Hepatocyte (in vitro differentiated cells): ENCODE measurements at regions not wholly inside any gene's neighbourhood (a gene's known extent, or its start where the extent isn't known, plus 50 kb on each side); places are given as distances from the start of the nearest gene placed in this dataset.

Experiments
- DNase-seq: peaks from one replicate; pipeline ENCODE4 v3.0.0-alpha.2; 2016; ENCODE audit warnings: low spot score
- H2AFZ ChIP-seq: fragments of 200-600 bp; sonication (generic); 2 replicates; pipeline ENCODE4 v1.6.0; 2016; ENCODE audit warnings: antibody characterized with exemption, mild to moderate bottlenecking
- H3K27ac ChIP-seq: fragments of 200-600 bp; sonication (generic); 2 replicates; pipeline ENCODE4 v1.5.1; 2016; ENCODE audit warnings: mild to moderate bottlenecking
- H3K27me3 ChIP-seq: fragments of 200-600 bp; sonication (generic); 2 replicates; pipeline ENCODE4 v1.6.1; 2016
- H3K36me3 ChIP-seq: fragments of 200-600 bp; sonication (generic); replicated peaks from 2 replicates; pipeline ENCODE4 v1.5.1; 2016; ENCODE audit warnings: low read depth; ENCODE audit not compliant: insufficient read depth
- H3K4me1 ChIP-seq: fragments of 200-600 bp; sonication (generic); 2 replicates; pipeline ENCODE4 v1.5.1; 2016; ENCODE audit warnings: mild to moderate bottlenecking, moderate library complexity; ENCODE audit not compliant: insufficient read depth
- H3K4me2 ChIP-seq: fragments of 200-600 bp; sonication (generic); 2 replicates; pipeline ENCODE4 v1.6.0; 2016
- H3K4me3 ChIP-seq: fragments of 200-600 bp; sonication (generic); 2 replicates; pipeline ENCODE4 v1.5.1; 2016; ENCODE audit warnings: mild to moderate bottlenecking
- H3K79me2 ChIP-seq: fragments of 200-600 bp; sonication (generic); 2 replicates; pipeline ENCODE4 v1.6.0; 2017; ENCODE audit warnings: mild to moderate bottlenecking
- H3K9me2 ChIP-seq: fragments of 200-600 bp; sonication (generic); replicated peaks from 2 replicates; pipeline ENCODE4 v1.6.0; 2017; ENCODE audit warnings: mild to moderate bottlenecking; ENCODE audit not compliant: insufficient read depth
- H3K9me3 ChIP-seq: fragments of 200-600 bp; sonication (generic); 2 replicates; pipeline ENCODE4 v1.5.1; 2016; ENCODE audit warnings: low read depth, mild to moderate bottlenecking
- H4K20me1 ChIP-seq: fragments of 200-600 bp; sonication (generic); 2 replicates; pipeline ENCODE4 v1.6.0; 2016; ENCODE audit warnings: mild to moderate bottlenecking; ENCODE audit not compliant: insufficient read depth, poor library complexity, severe bottlenecking
- EZH2 ChIP-seq: fragments of 200-600 bp; sonication (generic); IDR thresholded peaks from 2 replicates; pipeline ENCODE4 v1.6.1; 2016; ENCODE audit warnings: antibody characterized with exemption, mild to moderate bottlenecking, borderline replicate concordance
- EZH2phosphoT487 ChIP-seq: fragments of 200-600 bp; sonication (generic); IDR thresholded peaks from one replicate; pipeline ENCODE4 v1.6.1; 2018; ENCODE audit warnings: antibody characterized with exemption, mild to moderate bottlenecking, low read depth, moderate library complexity; ENCODE audit not compliant: unreplicated experiment, severe bottlenecking
- whole genome bisulfite sequencing: methylation state at CpG from one replicate; pipeline ENCODE4 v1.1.6; 2016; ENCODE audit warnings: low lambda C conversion rate; ENCODE audit errors: missing lambda C conversion rate; 5-methylcytosine and 5-hydroxymethylcytosine counted together
- TF ChIP-seq, protein P1 (sequence below): fragments of 200-600 bp; sonication (generic); IDR thresholded peaks from 2 replicates; pipeline ENCODE4 v1.5.1; 2016; ENCODE audit warnings: antibody characterized with exemption, mild to moderate bottlenecking; ENCODE audit not compliant: poor library complexity

DNA sequence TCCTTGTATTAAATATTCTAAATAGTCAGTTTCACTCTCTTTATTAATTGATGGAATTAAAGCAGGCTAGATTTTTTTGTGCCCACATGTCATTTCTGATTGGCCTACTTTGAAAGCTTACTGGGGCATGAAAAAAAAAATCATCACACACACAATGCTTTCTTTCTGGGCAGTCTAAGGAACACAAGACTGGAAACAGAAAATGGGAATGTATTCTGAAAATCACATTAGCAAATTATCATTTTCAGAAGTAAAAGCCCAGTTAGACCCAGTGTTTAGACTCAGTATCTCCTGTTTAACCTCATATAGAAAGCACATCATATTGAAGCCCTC is 339.4 kb downstream of the SPRY2 start:
- no peaks in the 10 kb centered on the region for H3K36me3 ChIP-seq
- DNase-seq = no peak
- no peaks in the 10 kb centered on the region for H3K9me2 ChIP-seq
- no peaks in the 10 kb centered on the region for H4K20me1 ChIP-seq
- H3K79me2 ChIP-seq = no peaks in the 10 kb centered on the region
- H3K27ac ChIP-seq = no peak overlapping the region
- no peak overlapping the region for H3K4me3 ChIP-seq
- H2AFZ ChIP-seq = no peak overlapping the region
- no peak overlapping the region for H3K4me2 ChIP-seq
- no peak for TF ChIP-seq EZH2
- TF ChIP-seq, protein P1, sequence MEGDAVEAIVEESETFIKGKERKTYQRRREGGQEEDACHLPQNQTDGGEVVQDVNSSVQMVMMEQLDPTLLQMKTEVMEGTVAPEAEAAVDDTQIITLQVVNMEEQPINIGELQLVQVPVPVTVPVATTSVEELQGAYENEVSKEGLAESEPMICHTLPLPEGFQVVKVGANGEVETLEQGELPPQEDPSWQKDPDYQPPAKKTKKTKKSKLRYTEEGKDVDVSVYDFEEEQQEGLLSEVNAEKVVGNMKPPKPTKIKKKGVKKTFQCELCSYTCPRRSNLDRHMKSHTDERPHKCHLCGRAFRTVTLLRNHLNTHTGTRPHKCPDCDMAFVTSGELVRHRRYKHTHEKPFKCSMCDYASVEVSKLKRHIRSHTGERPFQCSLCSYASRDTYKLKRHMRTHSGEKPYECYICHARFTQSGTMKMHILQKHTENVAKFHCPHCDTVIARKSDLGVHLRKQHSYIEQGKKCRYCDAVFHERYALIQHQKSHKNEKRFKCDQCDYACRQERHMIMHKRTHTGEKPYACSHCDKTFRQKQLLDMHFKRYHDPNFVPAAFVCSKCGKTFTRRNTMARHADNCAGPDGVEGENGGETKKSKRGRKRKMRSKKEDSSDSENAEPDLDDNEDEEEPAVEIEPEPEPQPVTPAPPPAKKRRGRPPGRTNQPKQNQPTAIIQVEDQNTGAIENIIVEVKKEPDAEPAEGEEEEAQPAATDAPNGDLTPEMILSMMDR = no peak
- no peak for TF ChIP-seq EZH2phosphoT487
- no peaks in the 10 kb centered on the region for H3K27me3 ChIP-seq
- H3K4me1 ChIP-seq = no peaks in the 10 kb centered on the region
- H3K9me3 ChIP-seq = no peaks in the 10 kb centered on the region

DNA sequence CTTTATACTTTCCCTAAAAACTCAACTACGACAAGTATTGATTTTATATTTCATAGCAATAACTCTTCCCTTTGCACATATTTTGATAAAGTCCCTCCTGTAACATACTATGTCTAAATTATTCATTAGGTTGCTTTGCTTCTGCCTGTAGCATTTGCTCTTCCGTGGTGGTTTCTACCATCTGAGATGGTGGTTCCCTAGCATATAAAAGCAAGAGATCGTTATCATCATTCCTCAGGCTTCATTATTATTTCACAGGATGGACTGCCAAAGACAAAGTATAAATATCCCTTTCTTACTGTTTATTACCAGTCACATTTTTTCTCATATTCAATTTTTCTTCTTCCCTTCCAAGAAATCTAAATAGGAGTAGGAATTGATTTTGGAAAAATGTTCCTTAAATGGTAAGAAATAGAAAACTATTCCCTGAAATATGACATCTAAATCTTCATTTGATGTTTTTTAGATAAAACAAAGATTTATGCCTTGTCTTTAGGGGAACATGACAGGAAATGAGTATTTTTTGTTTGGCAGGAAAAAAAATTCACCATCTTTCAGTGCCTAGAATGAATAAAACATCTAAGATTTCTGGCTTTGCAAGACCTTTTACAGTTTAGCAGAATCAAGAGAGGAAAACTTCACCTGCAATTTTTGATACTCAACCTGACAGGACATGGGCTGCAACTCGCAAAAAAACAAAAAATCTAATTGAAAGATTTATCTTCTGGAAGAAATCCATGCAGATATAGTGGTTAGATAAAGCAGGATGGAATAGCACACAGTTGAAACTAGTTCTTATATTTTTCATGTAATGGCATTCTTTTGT is 340.0 kb downstream of the SPRY2 start:
- no peaks in the 10 kb centered on the region for H3K4me1 ChIP-seq
- H3K9me2 ChIP-seq = no peaks in the 10 kb centered on the region
- 85% methylated on average over 4 of the region's 4 CpGs for WGBS
- no peaks in the 10 kb centered on the region for H3K9me3 ChIP-seq
- no peak for DNase-seq
- no peak for TF ChIP-seq EZH2
- TF ChIP-seq, protein P1 = no peak
- no peak for TF ChIP-seq EZH2phosphoT487
- H3K36me3 ChIP-seq = no peaks in the 10 kb centered on the region
- no peaks in the 10 kb centered on the region for H3K27me3 ChIP-seq
- H3K4me2 ChIP-seq = no peak overlapping the region
- H3K4me3 ChIP-seq = no peak overlapping the region
- H3K79me2 ChIP-seq = no peaks in the 10 kb centered on the region
- no peak overlapping the region for H2AFZ ChIP-seq
- no peak overlapping the region for H3K27ac ChIP-seq
- no peaks in the 10 kb centered on the region for H4K20me1 ChIP-seq

DNA sequence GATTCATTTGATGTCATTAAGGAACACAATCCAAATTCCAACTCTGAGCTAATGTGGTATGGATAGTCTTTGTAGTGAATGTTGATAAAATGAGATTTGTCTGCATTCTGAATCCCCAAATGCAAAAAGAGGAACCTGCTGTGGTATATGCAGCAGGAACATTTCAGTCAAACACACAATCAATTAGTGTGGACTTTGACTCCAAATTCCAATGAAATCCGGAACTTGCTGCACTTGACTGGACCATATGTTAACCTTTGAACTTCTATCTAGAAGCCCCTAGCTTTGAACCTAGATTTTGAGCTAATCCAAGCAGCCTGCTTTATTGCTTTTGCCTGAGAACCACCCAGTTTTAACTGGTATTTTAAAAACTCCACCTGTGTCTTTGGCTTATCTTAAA is 341.3 kb downstream of the SPRY2 start:
- H3K4me2 ChIP-seq = no peak overlapping the region
- H4K20me1 ChIP-seq = no peaks in the 10 kb centered on the region
- H2AFZ ChIP-seq = no peak overlapping the region
- no peaks in the 10 kb centered on the region for H3K9me3 ChIP-seq
- no peaks in the 10 kb centered on the region for H3K4me1 ChIP-seq
- H3K9me2 ChIP-seq = no peaks in the 10 kb centered on the region
- no peaks in the 10 kb centered on the region for H3K36me3 ChIP-seq
- DNase-seq = no peak
- WGBS = 28% methylated on average over 1 of the region's 1 CpG
- H3K27me3 ChIP-seq = no peaks in the 10 kb centered on the region
- TF ChIP-seq, protein P1 = no peak
- no peak for TF ChIP-seq EZH2phosphoT487
- TF ChIP-seq EZH2 = no peak
- H3K79me2 ChIP-seq = no peaks in the 10 kb centered on the region
- no peak overlapping the region for H3K4me3 ChIP-seq
- no peak overlapping the region for H3K27ac ChIP-seq
